Fibroblast of the aortic adventitia (primary cell): ENCODE measurements at regions not wholly inside any gene's neighbourhood (a gene's known extent, or its start where the extent isn't known, plus 50 kb on each side); places are given as distances from the start of the nearest gene placed in this dataset.

Experiments used
- DNase-seq: peaks from one replicate; pipeline ENCODE4 v3.0.0-alpha.2; 2010; ENCODE audit warnings: low read depth
- H3K4me3 ChIP-seq: 2 replicates; pipeline ENCODE4 v1.5.1; 2011; ENCODE audit warnings: low read depth, mild to moderate bottlenecking, control low read depth, low read length, moderate library complexity
- TF ChIP-seq, protein P1 (sequence below): IDR thresholded peaks from 2 replicates; pipeline ENCODE4 v1.5.1; 2011; ENCODE audit warnings: mild to moderate bottlenecking, low read length, control low read depth, inconsistent platforms; ENCODE audit not compliant: insufficient read depth

DNA sequence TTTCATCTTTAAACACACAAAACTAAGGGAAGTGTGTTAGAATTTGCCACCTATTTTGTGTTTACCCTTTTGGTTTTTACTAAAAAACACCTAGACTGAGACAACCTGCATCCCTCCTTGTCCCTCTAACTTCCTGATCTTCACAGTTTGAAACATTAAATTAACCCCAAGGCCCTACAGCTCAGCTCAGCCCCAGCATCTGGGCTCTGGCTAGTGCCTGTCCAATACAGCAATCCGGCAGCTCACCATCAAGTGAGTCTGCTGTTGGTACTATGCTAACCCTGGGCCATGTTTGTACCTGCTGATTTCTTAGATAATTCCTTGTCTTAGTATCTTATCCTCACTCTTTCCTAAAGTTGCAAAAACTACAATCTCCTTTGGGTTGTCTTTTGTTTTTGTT, 162.4 kb downstream of the DSEL start:
- H3K4me3 ChIP-seq: no peak overlapping the region
- TF ChIP-seq, protein P1, sequence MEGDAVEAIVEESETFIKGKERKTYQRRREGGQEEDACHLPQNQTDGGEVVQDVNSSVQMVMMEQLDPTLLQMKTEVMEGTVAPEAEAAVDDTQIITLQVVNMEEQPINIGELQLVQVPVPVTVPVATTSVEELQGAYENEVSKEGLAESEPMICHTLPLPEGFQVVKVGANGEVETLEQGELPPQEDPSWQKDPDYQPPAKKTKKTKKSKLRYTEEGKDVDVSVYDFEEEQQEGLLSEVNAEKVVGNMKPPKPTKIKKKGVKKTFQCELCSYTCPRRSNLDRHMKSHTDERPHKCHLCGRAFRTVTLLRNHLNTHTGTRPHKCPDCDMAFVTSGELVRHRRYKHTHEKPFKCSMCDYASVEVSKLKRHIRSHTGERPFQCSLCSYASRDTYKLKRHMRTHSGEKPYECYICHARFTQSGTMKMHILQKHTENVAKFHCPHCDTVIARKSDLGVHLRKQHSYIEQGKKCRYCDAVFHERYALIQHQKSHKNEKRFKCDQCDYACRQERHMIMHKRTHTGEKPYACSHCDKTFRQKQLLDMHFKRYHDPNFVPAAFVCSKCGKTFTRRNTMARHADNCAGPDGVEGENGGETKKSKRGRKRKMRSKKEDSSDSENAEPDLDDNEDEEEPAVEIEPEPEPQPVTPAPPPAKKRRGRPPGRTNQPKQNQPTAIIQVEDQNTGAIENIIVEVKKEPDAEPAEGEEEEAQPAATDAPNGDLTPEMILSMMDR: no peak
- DNase-seq: no peak

DNA sequence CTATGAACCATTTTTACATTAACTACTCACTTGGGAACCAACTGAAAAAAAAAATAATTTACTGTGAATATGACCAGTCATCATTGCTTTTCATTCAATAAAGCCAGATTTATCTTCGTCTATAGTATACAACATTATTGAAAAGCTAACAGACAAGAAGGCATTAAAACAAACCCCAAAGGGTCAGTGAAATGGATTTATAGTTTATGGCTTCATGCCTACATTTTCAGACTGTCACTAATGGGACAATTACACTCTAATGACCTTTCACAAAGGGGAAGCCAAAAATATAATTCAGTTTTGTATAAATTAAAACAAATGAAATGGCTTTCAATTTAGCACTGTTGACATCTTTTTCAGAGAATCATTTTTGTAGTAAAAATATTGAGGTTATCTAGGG, 169.1 kb downstream of the DSEL start:
- TF ChIP-seq, protein P1: no peak
- no peak for DNase-seq
- no peak overlapping the region for H3K4me3 ChIP-seq

DNA sequence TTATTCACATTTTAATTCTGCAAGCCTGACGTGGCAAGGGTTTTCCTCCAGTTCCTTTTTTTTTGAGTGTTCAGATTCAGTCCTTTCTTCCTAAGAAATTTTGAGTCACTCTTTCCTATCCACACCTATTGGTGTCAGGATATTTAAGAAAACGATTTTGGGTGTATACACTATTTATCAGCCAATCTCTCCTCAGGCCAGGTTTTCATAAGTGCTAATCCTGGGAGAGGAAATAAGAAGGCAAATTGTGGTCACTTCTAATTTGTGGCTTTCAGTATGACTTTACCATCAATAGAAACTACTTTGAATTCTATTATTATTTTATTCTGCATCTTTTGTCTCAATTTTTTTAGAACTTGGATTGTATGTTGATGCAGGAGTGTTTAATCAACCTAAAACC, 174.4 kb downstream of the DSEL start:
- no peak overlapping the region for H3K4me3 ChIP-seq
- DNase-seq: no peak
- TF ChIP-seq, protein P1: no peak

DNA sequence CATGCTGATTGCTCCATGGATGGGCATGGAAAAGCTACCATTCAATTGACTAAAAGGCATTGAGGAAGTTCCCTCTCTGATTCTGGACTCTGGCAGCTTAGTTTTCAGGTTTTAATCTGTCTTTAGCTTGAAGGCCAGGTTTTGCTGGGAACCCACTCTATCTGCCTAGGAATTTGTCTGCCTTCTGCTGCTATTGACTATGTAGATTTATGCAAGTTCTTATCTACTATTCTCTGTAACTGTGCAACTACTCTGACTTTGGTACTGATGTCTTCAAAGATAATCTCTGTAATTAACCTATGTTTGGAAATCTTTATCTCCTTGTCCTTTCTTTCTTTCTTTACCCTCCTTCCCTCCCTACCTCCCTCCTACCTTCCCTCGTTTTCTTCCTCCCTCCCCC, 178.8 kb downstream of the DSEL start:
- H3K4me3 ChIP-seq: no peak overlapping the region
- TF ChIP-seq, protein P1: no peak
- DNase-seq: no peak

DNA sequence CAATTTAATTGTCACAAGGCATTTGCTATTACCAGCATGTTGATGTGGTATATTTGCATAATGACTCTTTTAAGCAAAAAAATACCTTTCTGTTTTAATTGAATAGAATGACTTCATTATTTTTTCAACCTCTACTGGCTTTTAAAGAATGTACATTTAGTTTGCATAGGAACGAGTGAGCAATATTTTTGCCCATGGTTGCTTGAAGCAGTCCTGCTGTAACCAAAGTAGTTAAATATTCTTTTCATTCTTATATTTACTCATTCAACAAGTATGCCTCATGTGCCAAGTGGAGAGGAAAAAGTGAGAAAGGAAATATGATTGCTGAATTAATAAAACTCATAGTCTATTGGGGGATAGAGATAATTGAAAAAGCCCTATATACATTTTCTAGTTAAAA, 184.7 kb downstream of the DSEL start:
- TF ChIP-seq, protein P1: no peak
- H3K4me3 ChIP-seq: no peak overlapping the region
- DNase-seq: no peak

DNA sequence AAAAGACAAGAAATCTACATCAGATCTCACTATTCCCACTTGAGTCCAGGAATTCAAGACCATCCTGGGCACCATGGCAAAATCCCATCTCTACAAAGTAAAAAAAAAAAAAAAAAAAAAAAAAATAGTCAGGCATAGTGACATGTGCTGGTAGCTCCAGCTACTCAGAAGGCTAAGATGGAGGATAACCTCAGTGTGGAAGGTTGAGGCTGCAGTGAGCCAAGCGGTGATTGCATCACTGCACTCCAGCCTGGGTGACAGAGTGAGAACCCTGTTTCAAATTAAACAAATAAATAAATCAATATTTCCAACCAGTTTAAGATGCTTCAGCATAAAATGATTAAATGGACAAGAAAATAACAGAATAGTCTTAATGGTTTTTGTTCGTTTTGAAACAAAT, 197.4 kb downstream of the DSEL start:
- no peak overlapping the region for H3K4me3 ChIP-seq
- TF ChIP-seq, protein P1: no peak
- no peak for DNase-seq

DNA sequence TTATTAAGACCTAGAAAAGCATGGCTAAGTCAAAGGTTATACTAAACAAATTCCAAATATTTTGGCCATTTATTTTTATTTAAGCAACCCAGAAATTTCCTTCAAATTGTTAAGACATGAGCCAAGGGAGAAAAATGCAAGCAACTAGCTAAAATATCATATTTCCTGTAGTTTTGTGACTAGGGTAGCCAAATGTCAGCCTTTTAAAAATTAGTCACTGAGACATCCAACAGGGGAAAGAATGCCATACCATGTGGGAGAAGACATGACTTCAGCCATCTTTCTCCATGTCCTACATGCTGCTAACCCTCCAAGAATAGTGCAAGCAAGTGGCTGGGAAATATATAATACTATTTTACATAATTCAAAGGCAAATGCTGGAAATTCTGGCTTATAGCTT, 197.9 kb downstream of the DSEL start:
- peak; percentile 16 for DNase-seq
- TF ChIP-seq, protein P1: no peak
- H3K4me3 ChIP-seq: no peak overlapping the region
